CD4-positive, alpha-beta T cell (primary cell): ENCODE measurements at regions not wholly inside any gene's neighbourhood (a gene's known extent, or its start where the extent isn't known, plus 50 kb on each side); places are given as distances from the start of the nearest gene placed in this dataset.

Experiments
- ATAC-seq: fragments of 200-7000 bp; cut with Tn5 transposase; one replicate; pipeline ENCODE4 v1.10.0; 2022; ENCODE audit warnings: mild to moderate bottlenecking; ENCODE audit not compliant: poor library complexity
- CTCF ChIA-PET: fragments of 350-600 bp; sonication (Branson Sonifier 250); formaldehyde crosslinking; loops from one replicate; lab custom pipeline; 2021; ENCODE audit warnings: antibody characterized with exemption, inconsistent platforms; lab: Charles Lee
- POLR2A ChIA-PET: fragments of 350-600 bp; sonication (Branson Sonifier 250); formaldehyde crosslinking; loops from one replicate; lab custom pipeline; 2021; ENCODE audit warnings: antibody characterized with exemption, inconsistent platforms; lab: Charles Lee
- DNase-seq, 14 experiments: peaks; one replicate each; pipeline ENCODE4 v3.0.0-alpha.2; 2013 to 2020; ENCODE audit warnings: mixed read lengths in 2 of 14
- H3K27ac ChIP-seq, 2 donors: one replicate each; pipeline versions ENCODE4 v1.5.1 to v1.7.0; 2013; ENCODE audit warnings: low read length in 2 of 2, low read depth in 1 of 2, mild to moderate bottlenecking in 1 of 2
- H3K27me3 ChIP-seq, 2 experiments: 1 replicate in 1 of 2; 2 replicates in 1 of 2; pipeline versions ENCODE4 v1.6.1 to v1.7.0; 2013; ENCODE audit warnings: low read length in 2 of 2, control low read depth in 1 of 2, mild to moderate bottlenecking in 1 of 2, moderate library complexity in 1 of 2; ENCODE audit not compliant: insufficient read depth in 2 of 2, control insufficient read depth in 1 of 2
- H3K36me3 ChIP-seq: one replicate; pipeline ENCODE4 v1.6.1; 2013; ENCODE audit warnings: low read length, control low read depth; ENCODE audit not compliant: insufficient read depth
- H3K4me1 ChIP-seq: one replicate; pipeline ENCODE4 v1.6.1; 2013; ENCODE audit warnings: low read length, control low read depth; ENCODE audit not compliant: insufficient read depth
- H3K4me3 ChIP-seq: one replicate; pipeline ENCODE4 v1.5.1; 2013; ENCODE audit warnings: mild to moderate bottlenecking, low read length, moderate library complexity
- H3K9me3 ChIP-seq, 2 experiments: 1 replicate in 1 of 2; 2 replicates in 1 of 2; pipeline versions ENCODE4 v1.6.1 to v1.7.0; 2013; ENCODE audit warnings: low read length in 2 of 2, mild to moderate bottlenecking in 2 of 2, control low read depth in 1 of 2, moderate library complexity in 1 of 2; ENCODE audit not compliant: control insufficient read depth in 1 of 2, insufficient read depth in 1 of 2
- H3K27ac Mint-ChIP-seq: one replicate; pipeline ENCODE4 v1.8.0; 2020; ENCODE audit warnings: mixed read lengths
- H3K27me3 Mint-ChIP-seq: one replicate; pipeline ENCODE4 v1.8.0; 2021; ENCODE audit warnings: mixed read lengths
- H3K36me3 Mint-ChIP-seq: one replicate; pipeline ENCODE4 v1.8.0; 2021; ENCODE audit warnings: low read depth, mixed read lengths
- H3K4me1 Mint-ChIP-seq: one replicate; pipeline ENCODE4 v1.8.0; 2021; ENCODE audit warnings: low read depth, mixed read lengths
- H3K4me3 Mint-ChIP-seq: one replicate; pipeline ENCODE4 v1.8.0; 2020; ENCODE audit warnings: mild to moderate bottlenecking, mixed read lengths
- H3K9me3 Mint-ChIP-seq: one replicate; pipeline ENCODE4 v1.8.0; 2020; ENCODE audit warnings: mixed read lengths
- CTCF ChIP-seq: fragments of 200-600 bp; IDR thresholded peaks from one replicate; pipeline ENCODE4 v1.8.0; 2022; ENCODE audit warnings: antibody characterized with exemption, mild to moderate bottlenecking
- intact Hi-C, 2 experiments: fragments of 100-400 bp; cut with DNase I in 1 of 2; cut with micrococcal nuclease in 1 of 2; formaldehyde crosslinking; loops; one replicate each; pipeline versions ENCODE4 v1.15.1 to v1.9.0; 2023 to 2025; cut with DNase I, micrococcal nuclease

DNA sequence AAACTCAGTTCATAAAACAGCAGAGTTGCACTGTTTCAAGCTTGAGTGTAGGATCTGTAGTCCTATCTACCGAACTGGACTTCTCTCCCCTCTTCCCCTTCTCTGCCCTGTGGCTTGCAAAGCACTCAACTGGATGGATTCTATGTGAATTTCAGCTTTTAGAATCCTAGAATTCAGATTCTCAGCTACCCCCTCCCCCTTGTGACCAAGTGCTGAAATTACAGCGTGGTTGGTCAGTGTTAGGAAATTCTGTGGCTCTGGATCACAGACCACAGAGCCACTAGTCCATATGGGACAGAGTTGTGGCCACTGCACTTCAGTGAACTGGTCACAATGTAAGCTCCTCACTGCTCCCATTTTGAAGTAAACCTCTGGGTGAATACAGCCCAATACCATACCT lies 64.6 kb upstream of the TRPC5 start:
- ChIA-PET POLR2A (no interaction called here), CTCF (no interaction called here)
- H3K4me1 ChIP-seq, result no peaks in the 10 kb centered on the region
- no peak for TF ChIP-seq CTCF
- H3K36me3 ChIP-seq, result no peaks in the 10 kb centered on the region
- H3K27ac Mint-ChIP-seq, result no peak overlapping the region
- ATAC-seq (no peak), DNase-seq (no peak)
- no peaks in the 10 kb centered on the region for H3K9me3 Mint-ChIP-seq
- H3K27me3 ChIP-seq, result no peaks in the 10 kb centered on the region
- intact Hi-C loops, result no loop called here
- H3K27ac ChIP-seq, result no peak overlapping the region
- H3K4me3 Mint-ChIP-seq, result no peak overlapping the region
- H3K36me3 Mint-ChIP-seq, result no peaks in the 10 kb centered on the region
- H3K4me3 ChIP-seq, result no peak overlapping the region
- no peaks in the 10 kb centered on the region for H3K4me1 Mint-ChIP-seq
- H3K9me3 ChIP-seq, result no peaks in the 10 kb centered on the region
- no peaks in the 10 kb centered on the region for H3K27me3 Mint-ChIP-seq

DNA sequence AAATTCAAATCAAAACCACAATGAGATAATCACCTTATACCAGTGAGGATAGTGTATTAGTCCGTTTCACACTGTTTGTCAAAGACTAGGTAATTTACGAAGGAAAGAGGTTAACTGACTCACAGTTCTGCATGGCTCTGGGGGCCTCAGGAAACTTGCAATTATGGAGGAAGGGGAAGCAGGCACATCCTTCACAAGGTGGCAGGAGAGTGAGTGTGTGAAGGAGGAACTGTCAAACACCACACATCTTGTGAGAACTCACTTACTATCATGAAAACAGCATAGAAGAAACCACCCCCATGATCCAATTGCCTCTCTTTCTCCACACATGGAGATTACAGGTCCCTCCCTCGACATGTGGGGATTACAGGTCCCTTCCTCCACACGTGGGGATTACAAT lies 54.7 kb upstream of the TRPC5 start:
- H3K4me3 Mint-ChIP-seq, result no peak overlapping the region

More for the DNA sequence above, 54.7 kb upstream of the TRPC5 start:
- no peak for TF ChIP-seq CTCF
- Histone ChIP-seq H3K4me3 (no peak overlapping the region), H3K36me3 (no peaks in the 10 kb centered on the region), H3K27me3 (no peaks in the 10 kb centered on the region), H3K9me3 (no peaks in the 10 kb centered on the region), H3K27ac (no peak overlapping the region), H3K4me1 (no peaks in the 10 kb centered on the region)
- intact Hi-C loops, result no loop called here
- POLR2A ChIA-PET, result no interaction called here
- ATAC-seq (no peak), DNase-seq (no peak)
- Mint-ChIP-seq H3K4me1 (no peaks in the 10 kb centered on the region), H3K27ac (no peak overlapping the region), H3K9me3 (peaks cover 2% of the 10 kb centered on the region), H3K36me3 (no peaks in the 10 kb centered on the region), H3K27me3 (no peaks in the 10 kb centered on the region)
- CTCF ChIA-PET, result no interaction called here
